Loucy (cell line): ENCODE measurements at regions not wholly inside any gene's neighbourhood (a gene's known extent, or its start where the extent isn't known, plus 50 kb on each side); places are given as distances from the start of the nearest gene placed in this dataset.
A peak's percentile ranks its signal among the peaks of the same experiment; 100 is the strongest.

Experiments
- EZH2phosphoT487 ChIP-seq: fragments of 200-600 bp; IDR thresholded peaks from 2 replicates; pipeline ENCODE4 v1.6.1; 2018; ENCODE audit warnings: antibody characterized with exemption, mild to moderate bottlenecking, moderate library complexity, borderline replicate concordance
- TF ChIP-seq, protein P1 (sequence below): fragments of 200-600 bp; sonication (generic); conservative IDR thresholded peaks from 2 replicates; pipeline ENCODE4 v1.5.1; 2014; ENCODE audit warnings: mild to moderate bottlenecking, antibody characterized with exemption, low read length

- TF ChIP-seq, protein P1, sequence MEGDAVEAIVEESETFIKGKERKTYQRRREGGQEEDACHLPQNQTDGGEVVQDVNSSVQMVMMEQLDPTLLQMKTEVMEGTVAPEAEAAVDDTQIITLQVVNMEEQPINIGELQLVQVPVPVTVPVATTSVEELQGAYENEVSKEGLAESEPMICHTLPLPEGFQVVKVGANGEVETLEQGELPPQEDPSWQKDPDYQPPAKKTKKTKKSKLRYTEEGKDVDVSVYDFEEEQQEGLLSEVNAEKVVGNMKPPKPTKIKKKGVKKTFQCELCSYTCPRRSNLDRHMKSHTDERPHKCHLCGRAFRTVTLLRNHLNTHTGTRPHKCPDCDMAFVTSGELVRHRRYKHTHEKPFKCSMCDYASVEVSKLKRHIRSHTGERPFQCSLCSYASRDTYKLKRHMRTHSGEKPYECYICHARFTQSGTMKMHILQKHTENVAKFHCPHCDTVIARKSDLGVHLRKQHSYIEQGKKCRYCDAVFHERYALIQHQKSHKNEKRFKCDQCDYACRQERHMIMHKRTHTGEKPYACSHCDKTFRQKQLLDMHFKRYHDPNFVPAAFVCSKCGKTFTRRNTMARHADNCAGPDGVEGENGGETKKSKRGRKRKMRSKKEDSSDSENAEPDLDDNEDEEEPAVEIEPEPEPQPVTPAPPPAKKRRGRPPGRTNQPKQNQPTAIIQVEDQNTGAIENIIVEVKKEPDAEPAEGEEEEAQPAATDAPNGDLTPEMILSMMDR = peak; percentile 64
- TF ChIP-seq EZH2phosphoT487 = no peak
These were observed 256.9 kb upstream of the NFE2L3 start for GRCh38 chr7:25894902-25895791.
